B cell (primary cell): ENCODE measurements at regions not wholly inside any gene's neighbourhood (a gene's known extent, or its start where the extent isn't known, plus 50 kb on each side); places are given as distances from the start of the nearest gene placed in this dataset.

ENCODE experiments used
- ATAC-seq: fragments of 200-7000 bp; cut with Tn5 transposase; one replicate; pipeline ENCODE4 v1.10.0; 2021; ENCODE audit warnings: low read depth, mild to moderate bottlenecking, moderate number of reproducible peaks, moderate library complexity
- CTCF ChIA-PET: fragments of 350-600 bp; sonication (Branson Sonifier 250); formaldehyde crosslinking; loops from one replicate; lab custom pipeline; 2021; ENCODE audit warnings: antibody characterized with exemption, inconsistent platforms; lab: Charles Lee
- POLR2A ChIA-PET: fragments of 350-600 bp; sonication (Branson Sonifier 250); formaldehyde crosslinking; loops from one replicate; lab custom pipeline; 2021; ENCODE audit warnings: antibody characterized with exemption; lab: Charles Lee
- DNase-seq: peaks from one replicate; pipeline ENCODE4 v3.0.0; 2013
- H2AFZ ChIP-seq: 2 replicates; pipeline ENCODE4 v1.6.1; 2012; ENCODE audit warnings: mild to moderate bottlenecking, low read depth, low read length; ENCODE audit not compliant: insufficient read depth, poor library complexity, severe bottlenecking
- H3K27ac ChIP-seq, 2 donors: 1 replicate in 1 of 2; 2 replicates in 1 of 2; pipeline ENCODE4 v1.5.1; 2012 to 2013; ENCODE audit warnings: low read length in 2 of 2, mild to moderate bottlenecking in 2 of 2, moderate library complexity in 1 of 2
- H3K27me3 ChIP-seq, 4 experiments: fragments of 200-600 bp in 1 of 4; sonication (generic) in 1 of 4; replicated peaks in 1 of 4; 1 replicate in 2 of 4; 2 replicates in 2 of 4; pipeline versions ENCODE4 v1.6.1 to v1.7.0; 2013 to 2016; ENCODE audit warnings: low read length in 3 of 4, mild to moderate bottlenecking in 2 of 4, mixed read lengths in 1 of 4, moderate library complexity in 1 of 4; ENCODE audit not compliant: insufficient read depth in 4 of 4, control insufficient read depth in 3 of 4; ENCODE audit errors: control extremely low read depth in 1 of 4
- H3K36me3 ChIP-seq, 2 experiments: replicated peaks in 1 of 2; 1 replicate in 1 of 2; 2 replicates in 1 of 2; pipeline versions ENCODE4 v1.6.1 to v1.7.1; 2013; ENCODE audit warnings: low read length in 1 of 2; ENCODE audit not compliant: insufficient read depth in 2 of 2, control insufficient read depth in 1 of 2; ENCODE audit errors: control extremely low read depth in 1 of 2, extremely low read depth in 1 of 2
- H3K4me1 ChIP-seq, 2 donors: fragments of 200-600 bp in 1 of 2; sonication (generic) in 1 of 2; 1 replicate in 1 of 2; 2 replicates in 1 of 2; pipeline versions ENCODE4 v1.5.1 to v1.6.1; 2013 to 2017; ENCODE audit warnings: low read length in 2 of 2; ENCODE audit not compliant: control insufficient read depth in 2 of 2, insufficient read depth in 2 of 2
- H3K4me2 ChIP-seq: replicated peaks from 2 replicates; pipeline ENCODE3; 2012; ENCODE audit warnings: mild to moderate bottlenecking, low read depth, low read length; ENCODE audit not compliant: poor library complexity, severe bottlenecking
- H3K4me3 ChIP-seq, 5 experiments: fragments of 200-600 bp in 1 of 5; sonication (generic) in 1 of 5; 1 replicate in 3 of 5; 2 replicates in 2 of 5; pipeline versions ENCODE4 v1.5.1 to v1.7.0; 2011 to 2016; ENCODE audit warnings: low read length in 4 of 5, mild to moderate bottlenecking in 4 of 5, low read depth in 2 of 5, control low read depth in 1 of 5, moderate library complexity in 1 of 5; ENCODE audit not compliant: insufficient read depth in 1 of 5; ENCODE audit errors: control extremely low read depth in 1 of 5, extremely low read depth in 1 of 5
- H3K79me2 ChIP-seq: fragments of 200-600 bp; sonication (generic); one replicate; pipeline ENCODE4 v1.6.0; 2016; ENCODE audit warnings: low read length; ENCODE audit not compliant: control insufficient read depth, insufficient read depth
- H3K9ac ChIP-seq: fragments of 200-600 bp; sonication (generic); 2 replicates; pipeline ENCODE4 v1.6.1; 2017; ENCODE audit warnings: mild to moderate bottlenecking, low read length, moderate library complexity
- H3K9me3 ChIP-seq, 3 donors: one replicate each; pipeline versions ENCODE4 v1.6.1 to v1.7.1; 2013; ENCODE audit warnings: low read length in 2 of 3; ENCODE audit not compliant: control insufficient read depth in 2 of 3, insufficient read depth in 1 of 3; ENCODE audit errors: control extremely low read depth in 1 of 3
- H4K20me1 ChIP-seq: 2 replicates; pipeline ENCODE4 v1.6.0; 2012; ENCODE audit warnings: mild to moderate bottlenecking, low read length; ENCODE audit not compliant: insufficient read depth, control insufficient read depth, poor library complexity, severe bottlenecking
- H3K27ac Mint-ChIP-seq: one replicate; pipeline ENCODE4 v1.8.0; 2021; ENCODE audit warnings: mixed read lengths
- H3K27me3 Mint-ChIP-seq: one replicate; pipeline ENCODE4 v1.8.0; 2021; ENCODE audit warnings: mixed read lengths
- H3K4me1 Mint-ChIP-seq: one replicate; pipeline ENCODE4 v1.8.0; 2021; ENCODE audit warnings: mixed read lengths
- H3K4me3 Mint-ChIP-seq: one replicate; pipeline ENCODE4 v1.8.0; 2021; ENCODE audit warnings: mixed read lengths
- H3K9me3 Mint-ChIP-seq: one replicate; pipeline ENCODE4 v1.8.0; 2022; ENCODE audit warnings: mixed read lengths; ENCODE audit not compliant: insufficient read depth
- CTCF ChIP-seq: fragments of 200-600 bp; IDR thresholded peaks from one replicate; pipeline ENCODE4 v1.8.0; 2022; ENCODE audit warnings: antibody characterized with exemption, mild to moderate bottlenecking
- EZH2 ChIP-seq: IDR thresholded peaks from 2 replicates; pipeline ENCODE4 v1.6.1; 2012; ENCODE audit warnings: borderline replicate concordance, low read depth, mild to moderate bottlenecking, moderate library complexity, low read length; ENCODE audit not compliant: insufficient read depth, poor library complexity, severe bottlenecking
- WGBS: methylation state at CpG from one replicate; pipeline ENCODE4 v1.1.5; 2013; ENCODE audit warnings: missing lambda C conversion rate; ENCODE audit not compliant: insufficient coverage; 5-methylcytosine and 5-hydroxymethylcytosine counted together
- intact Hi-C: fragments of 100-400 bp; cut with micrococcal nuclease; formaldehyde crosslinking; loops from one replicate; pipeline ENCODE4 v1.10.0; 2022

GRCh38 chr13:31038834-31039552, 106.5 kb downstream of the TEX26 start:
- H3K27me3 Mint-ChIP-seq = peaks cover 65% of the 10 kb centered on the region
- 8% methylated on average over 5 of the region's 7 CpGs for WGBS
- peak; percentile 16 for DNase-seq

More at GRCh38 chr13:31038834-31039552, 106.5 kb downstream of the TEX26 start:
- H3K27ac Mint-ChIP-seq = no peak overlapping the region
- H3K4me1 Mint-ChIP-seq = peaks cover 22% of the 10 kb centered on the region
- Histone ChIP-seq H2AFZ (no peak overlapping the region), H3K4me1 (peaks cover 20 to 21% of the 10 kb centered on the region in 2 donors), H3K27ac (no peak overlapping the region), H3K9ac (no peak overlapping the region), H3K9me3 (peaks cover 0 to 2% (median 0%) of the 10 kb centered on the region in 3 donors), H3K36me3 (no peaks in the 10 kb centered on the region), H3K4me3 (no peak overlapping the region), H3K79me2 (no peaks in the 10 kb centered on the region), H3K4me2 (peak overlapping the region; percentile 7), H3K27me3 (peaks cover 0 to 29% (median 20%) of the 10 kb centered on the region in 4 experiments), H4K20me1 (no peaks in the 10 kb centered on the region)
- TF ChIP-seq EZH2 (no peak), CTCF (no peak)
- H3K9me3 Mint-ChIP-seq = no peaks in the 10 kb centered on the region
- CTCF ChIA-PET = no interaction called here
- POLR2A ChIA-PET = no interaction called here
- intact Hi-C loops = no loop called here
- peak; percentile 28 for ATAC-seq
- peak overlapping the region; percentile 21 for H3K4me3 Mint-ChIP-seq
